ENCODE measurements at regions not wholly inside any gene's neighbourhood (a gene's known extent, or its start where the extent isn't known, plus 50 kb on each side); places are given as distances from the start of the nearest gene placed in this dataset.

- TF ChIP-seq NCOA1 (CRISPR knock-in tag; IDR thresholded peaks at IDR 0.05) (peak; percentile 74; the same call in 1 of the 2 replicates), CAMTA2 (CRISPR knock-in tag; IDR thresholded peaks at IDR 0.05; ENCODE audit: borderline replicate concordance) (no peak), ZFP91 (CRISPR knock-in tag; IDR thresholded peaks at IDR 0.05; ENCODE audit: borderline replicate concordance) (no peak), FOXA3 (CRISPR knock-in tag; IDR thresholded peaks at IDR 0.05) (peak; percentile 86), PBX2 (CRISPR knock-in tag; IDR thresholded peaks at IDR 0.05) (peak; percentile 15; the same call in 1 of the 2 replicates), GZF1 (CRISPR knock-in tag; IDR thresholded peaks at IDR 0.05) (no peak), TRIM24 (CRISPR knock-in tag; IDR thresholded peaks at IDR 0.05) (no peak), ZFP62 (CRISPR knock-in tag; IDR thresholded peaks at IDR 0.05) (no peak), ZNF761 (CRISPR knock-in tag; conservative IDR thresholded peaks at IDR 0.05) (no peak), HDAC1 (CRISPR knock-in tag; IDR thresholded peaks at IDR 0.05) (peak; percentile 87), TMF1 (CRISPR knock-in tag; IDR thresholded peaks at IDR 0.05; ENCODE audit: low read depth) (no peak), TERF1 (CRISPR knock-in tag; IDR thresholded peaks at IDR 0.05) (no peak), ZNF33B (CRISPR knock-in tag; IDR thresholded peaks at IDR 0.05) (no peak), LBX2 (CRISPR knock-in tag; IDR thresholded peaks at IDR 0.05; ENCODE audit: borderline replicate concordance) (no peak), SNAPC4 (CRISPR knock-in tag; IDR thresholded peaks at IDR 0.05) (peak; percentile 47; the same call in 1 of the 2 replicates), HOXD1 (CRISPR knock-in tag; IDR thresholded peaks at IDR 0.05) (no peak), ZNF766 (CRISPR knock-in tag; IDR thresholded peaks at IDR 0.05; ENCODE audit: borderline replicate concordance) (no peak), SRSF1 (optimal IDR thresholded peaks at IDR 0.05; ENCODE audit: low read depth, low read length) (no peak), SP2 (CRISPR knock-in tag; IDR thresholded peaks at IDR 0.05) (no peak)
These were observed 142.1 kb downstream of the IRS1 start (continued) for GRCh38 chr2:226657340-226658053.
